K562 (cell line): ENCODE measurements at regions not wholly inside any gene's neighbourhood (a gene's known extent, or its start where the extent isn't known, plus 50 kb on each side); places are given as distances from the start of the nearest gene placed in this dataset.

ENCODE experiments used
- ATAC-seq: fragments of 200-7000 bp; cut with Tn5 transposase; 3 replicates; pipeline ENCODE4 v1.9.1; 2020; ENCODE audit warnings: moderate library complexity
- BruUV-seq: library from RNA; stranded (reverse); fragments of 400-500 nt; replicated peaks from 2 replicates; lab custom pipeline; 2021; lab: Mats Ljungman, UMichigan
- CTCF ChIA-PET: fragments of 300-600 bp; formaldehyde crosslinking; extraction: SDS; loops from one replicate; lab custom pipeline; 2021; ENCODE audit warnings: low intra/inter-chr PET ratio; lab: Yijun Ruan, JAX
- POLR2A ChIA-PET: fragments of 300-600, 350-650 bp; sonication (Branson Sonifier 250); formaldehyde crosslinking; extraction: SDS; loops from one replicate; lab custom pipeline; 2021; ENCODE audit warnings: antibody characterized with exemption, inconsistent platforms; lab: Yijun Ruan, JAX
- DNase-seq, 4 experiments: peaks; one replicate each; pipeline versions ENCODE4 v3.0.0 to v3.0.0-alpha.2; 2011 to 2018; ENCODE audit warnings: low spot score in 3 of 4, mixed read lengths in 3 of 4; ENCODE audit errors: extremely low read depth in 1 of 4
- FAIRE-seq: peaks from 2 replicates; lab custom pipeline; 2011; peaks lifted over from hg19 to GRCh38; lab: Jason Lieb, UNC
- H2AFZ ChIP-seq: 2 replicates; pipeline ENCODE4 v1.6.0; 2011; ENCODE audit warnings: low read depth, low read length, control low read depth, inconsistent platforms
- H3K27ac ChIP-seq: fragments of 200-600 bp; 3 replicates; pipeline ENCODE4 v1.8.0; 2011; ENCODE audit warnings: low read depth, mild to moderate bottlenecking, control low read depth, inconsistent platforms, low read length, moderate library complexity, mixed read lengths; ENCODE audit errors: extremely low read depth
- H3K27me3 ChIP-seq, 2 experiments: fragments of 300-600 bp in 1 of 2; 2 replicates in 1 of 2; 3 replicates in 1 of 2; pipeline versions ENCODE4 v1.6.0 to v1.8.0; 2011; ENCODE audit warnings: inconsistent platforms in 2 of 2, low read length in 2 of 2, mild to moderate bottlenecking in 1 of 2, mixed read lengths in 1 of 2, moderate library complexity in 1 of 2; ENCODE audit not compliant: control insufficient read depth in 2 of 2, insufficient read depth in 2 of 2
- H3K36me3 ChIP-seq: fragments of 300-600 bp; 3 replicates; pipeline ENCODE4 v1.8.0; 2011; ENCODE audit warnings: mild to moderate bottlenecking, low read length, inconsistent platforms; ENCODE audit not compliant: control insufficient read depth, insufficient read depth
- H3K4me1 ChIP-seq, 2 experiments: fragments of 200-600 bp in 1 of 2; replicated peaks in 1 of 2; 2 replicates in 1 of 2; 3 replicates in 1 of 2; pipeline versions ENCODE4 v1.5.1 to v1.8.0; 2011; ENCODE audit warnings: inconsistent platforms in 2 of 2, low read length in 2 of 2, mild to moderate bottlenecking in 1 of 2, mixed read lengths in 1 of 2, moderate library complexity in 1 of 2; ENCODE audit not compliant: control insufficient read depth in 2 of 2, insufficient read depth in 2 of 2
- H3K4me2 ChIP-seq: 2 replicates; pipeline ENCODE4 v1.6.1; 2011; ENCODE audit warnings: low read length, control low read depth, inconsistent platforms, mixed read lengths; ENCODE audit not compliant: insufficient read depth
- H3K4me3 ChIP-seq: fragments of 200-600 bp; sonication (generic), shearing (Covaris generic); 2 replicates; pipeline ENCODE4 v1.5.1; 2016; ENCODE audit warnings: control low read depth, inconsistent platforms
- H3K79me2 ChIP-seq: fragments of 200-600 bp; 3 replicates; pipeline ENCODE4 v1.8.0; 2011; ENCODE audit warnings: low read length, inconsistent platforms; ENCODE audit not compliant: control insufficient read depth, insufficient read depth
- H3K9ac ChIP-seq, 2 experiments: 2 replicates each; pipeline versions ENCODE4 v1.6.0 to v1.6.1; 2011; ENCODE audit warnings: low read depth in 2 of 2, low read length in 2 of 2, control low read depth in 1 of 2, inconsistent platforms in 1 of 2, mild to moderate bottlenecking in 1 of 2, mixed read lengths in 1 of 2; ENCODE audit not compliant: insufficient read depth in 1 of 2
- H3K9me1 ChIP-seq: one replicate; pipeline ENCODE4 v1.6.0; 2011; ENCODE audit warnings: inconsistent platforms, mild to moderate bottlenecking, low read length, moderate library complexity; ENCODE audit not compliant: control insufficient read depth, insufficient read depth
- H3K9me3 ChIP-seq: replicated peaks from 2 replicates; pipeline ENCODE4 v1.5.1; 2011; ENCODE audit warnings: low read depth, low read length, inconsistent platforms; ENCODE audit not compliant: control insufficient read depth, insufficient read depth
- H4K20me1 ChIP-seq: replicated peaks from 2 replicates; pipeline ENCODE4 v1.6.1; 2011; ENCODE audit warnings: low read length, inconsistent platforms, mixed read lengths; ENCODE audit not compliant: control insufficient read depth, insufficient read depth
- CBFB ChIP-seq: sonication (generic); formaldehyde crosslinking; IDR thresholded peaks from 2 replicates; pipeline ENCODE4 v1.4.0; 2020; ENCODE audit warnings: mild to moderate bottlenecking, missing genetic modification reagents
- EZH2 ChIP-seq: IDR thresholded peaks from 2 replicates; pipeline ENCODE4 v1.6.1; 2012; ENCODE audit warnings: low read depth, mild to moderate bottlenecking, inconsistent platforms, low read length, borderline replicate concordance
- POLR2A ChIP-seq: fragments of 450-650 bp; conservative IDR thresholded peaks from 2 replicates; pipeline ENCODE4 v1.6.1; 2016
- TAF9B ChIP-seq: fragments of 450-650 bp; IDR thresholded peaks from 2 replicates; pipeline ENCODE4 v1.6.1; 2018; ENCODE audit warnings: mild to moderate bottlenecking; ENCODE audit not compliant: partially characterized antibody
- TCFL5 ChIP-seq: fragments of 250-450 bp; sonication (Bioruptor Pico); conservative IDR thresholded peaks from 2 replicates; pipeline ENCODE4 v1.6.1; 2021; ENCODE audit warnings: mild to moderate bottlenecking, moderate library complexity, matching md5 sums
- U2AF1 ChIP-seq: fragments of 200-400 bp; formaldehyde crosslinking; optimal IDR thresholded peaks from 2 replicates; pipeline ENCODE3; 2017; ENCODE audit warnings: mild to moderate bottlenecking, low read depth, low read length, moderate library complexity
- ZNF146 ChIP-seq: IDR thresholded peaks from one replicate; pipeline ENCODE4 v1.6.1; 2018; ENCODE audit warnings: missing compliant biosample characterization; ENCODE audit not compliant: unreplicated experiment
- ZNF717 ChIP-seq: fragments of 250-450 bp; sonication (Bioruptor Pico); IDR thresholded peaks from 2 replicates; pipeline ENCODE4 v1.5.0; 2021
- WGBS: fragments of 100-300 bp; shearing (Covaris generic); methylation state at CpG from one replicate; pipeline ENCODE4 v1.1.6; 2016; ENCODE audit warnings: low coverage, mixed read lengths; ENCODE audit not compliant: insufficient coverage; ENCODE audit errors: missing lambda C conversion rate; 5-methylcytosine and 5-hydroxymethylcytosine counted together
- in situ Hi-C: fragments of 300-500 bp; cut with MboI; formaldehyde crosslinking; loops from 4 replicates; pipeline ENCODE4 v1.15.0; 2018; ENCODE audit warnings: inconsistent platforms, mixed read lengths
- intact Hi-C: fragments of 100-400 bp; cut with micrococcal nuclease; formaldehyde crosslinking; loops from 2 replicates; pipeline ENCODE4 v1.14.2; 2022
- TF ChIP-seq, protein P1 (sequence below): fragments of 250-450 bp; sonication (Bioruptor Pico); IDR thresholded peaks from 2 replicates; pipeline ENCODE4 v1.4.0; 2020; ENCODE audit warnings: mild to moderate bottlenecking, moderate library complexity
- TF ChIP-seq, protein P2 (sequence below): sonication (generic); formaldehyde crosslinking; IDR thresholded peaks from 2 replicates; pipeline ENCODE4 v1.8.1; 2023; ENCODE audit warnings: mild to moderate bottlenecking, missing genetic modification reagents
- TF ChIP-seq, protein P3 (sequence below): fragments of 450-650 bp; conservative IDR thresholded peaks from 2 replicates; pipeline ENCODE4 v1.6.1; 2016; ENCODE audit warnings: missing genetic modification characterization, low read depth, mild to moderate bottlenecking, control low read depth, missing compliant biosample characterization

DNA sequence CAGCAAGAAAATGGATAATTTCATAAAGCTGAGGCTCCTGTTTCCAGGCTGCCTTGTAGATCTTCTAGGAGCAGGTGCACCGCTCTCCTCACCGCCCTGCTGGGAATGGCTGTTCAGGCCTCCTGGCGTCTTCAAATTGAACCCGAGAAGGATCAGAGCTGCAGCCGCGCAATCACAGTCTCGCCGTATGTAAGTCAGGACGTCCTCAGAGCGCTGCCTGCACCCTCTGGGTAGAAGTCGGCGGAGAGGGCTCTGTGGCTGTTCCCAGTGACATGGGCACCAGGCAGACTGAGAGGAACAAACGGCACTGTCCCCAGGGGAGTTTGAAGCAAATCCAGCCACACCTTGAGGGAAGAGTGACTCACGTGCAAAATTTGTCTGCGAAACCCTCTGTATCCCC, 476.9 kb downstream of the TCERG1L start:
- Histone ChIP-seq H2AFZ (no peak overlapping the region), H3K9me3 (no peaks in the 10 kb centered on the region), H3K27me3 (no peaks in the 10 kb centered on the region), H3K4me2 (no peak overlapping the region), H3K4me1 (no peaks in the 10 kb centered on the region), H3K79me2 (no peaks in the 10 kb centered on the region), H3K9ac (no peak overlapping the region), H4K20me1 (no peaks in the 10 kb centered on the region), H3K27ac (no peak overlapping the region), H3K9me1 (no peaks in the 10 kb centered on the region), H3K4me3 (no peak overlapping the region), H3K36me3 (no peaks in the 10 kb centered on the region)
- intact Hi-C loops (no loop called here), in situ Hi-C loops (no loop called here)
- no peak for FAIRE-seq
- ChIA-PET CTCF (no interaction called here), POLR2A (no interaction called here)
- WGBS: 29% methylated on average over 15 of the region's 15 CpGs
- BruUV-seq: no TSS peak
- no peak for DNase-seq
- TF ChIP-seq, protein P1, sequence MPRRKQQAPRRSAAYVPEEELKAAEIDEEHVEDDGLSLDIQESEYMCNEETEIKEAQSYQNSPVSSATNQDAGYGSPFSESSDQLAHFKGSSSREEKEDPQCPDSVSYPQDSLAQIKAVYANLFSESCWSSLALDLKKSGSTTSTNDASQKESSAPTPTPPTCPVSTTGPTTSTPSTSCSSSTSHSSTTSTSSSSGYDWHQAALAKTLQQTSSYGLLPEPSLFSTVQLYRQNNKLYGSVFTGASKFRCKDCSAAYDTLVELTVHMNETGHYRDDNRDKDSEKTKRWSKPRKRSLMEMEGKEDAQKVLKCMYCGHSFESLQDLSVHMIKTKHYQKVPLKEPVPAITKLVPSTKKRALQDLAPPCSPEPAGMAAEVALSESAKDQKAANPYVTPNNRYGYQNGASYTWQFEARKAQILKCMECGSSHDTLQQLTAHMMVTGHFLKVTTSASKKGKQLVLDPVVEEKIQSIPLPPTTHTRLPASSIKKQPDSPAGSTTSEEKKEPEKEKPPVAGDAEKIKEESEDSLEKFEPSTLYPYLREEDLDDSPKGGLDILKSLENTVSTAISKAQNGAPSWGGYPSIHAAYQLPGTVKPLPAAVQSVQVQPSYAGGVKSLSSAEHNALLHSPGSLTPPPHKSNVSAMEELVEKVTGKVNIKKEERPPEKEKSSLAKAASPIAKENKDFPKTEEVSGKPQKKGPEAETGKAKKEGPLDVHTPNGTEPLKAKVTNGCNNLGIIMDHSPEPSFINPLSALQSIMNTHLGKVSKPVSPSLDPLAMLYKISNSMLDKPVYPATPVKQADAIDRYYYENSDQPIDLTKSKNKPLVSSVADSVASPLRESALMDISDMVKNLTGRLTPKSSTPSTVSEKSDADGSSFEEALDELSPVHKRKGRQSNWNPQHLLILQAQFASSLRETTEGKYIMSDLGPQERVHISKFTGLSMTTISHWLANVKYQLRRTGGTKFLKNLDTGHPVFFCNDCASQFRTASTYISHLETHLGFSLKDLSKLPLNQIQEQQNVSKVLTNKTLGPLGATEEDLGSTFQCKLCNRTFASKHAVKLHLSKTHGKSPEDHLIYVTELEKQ: no peak
- TF ChIP-seq ZNF717 (no peak), TAF9B (no peak), TCFL5 (CRISPR knock-in tag) (no peak), U2AF1 (no peak), EZH2 (no peak), POLR2A (no peak), CBFB (CRISPR knock-in tag) (no peak), ZNF146 (CRISPR knock-in tag) (no peak)
- TF ChIP-seq, protein P2, sequence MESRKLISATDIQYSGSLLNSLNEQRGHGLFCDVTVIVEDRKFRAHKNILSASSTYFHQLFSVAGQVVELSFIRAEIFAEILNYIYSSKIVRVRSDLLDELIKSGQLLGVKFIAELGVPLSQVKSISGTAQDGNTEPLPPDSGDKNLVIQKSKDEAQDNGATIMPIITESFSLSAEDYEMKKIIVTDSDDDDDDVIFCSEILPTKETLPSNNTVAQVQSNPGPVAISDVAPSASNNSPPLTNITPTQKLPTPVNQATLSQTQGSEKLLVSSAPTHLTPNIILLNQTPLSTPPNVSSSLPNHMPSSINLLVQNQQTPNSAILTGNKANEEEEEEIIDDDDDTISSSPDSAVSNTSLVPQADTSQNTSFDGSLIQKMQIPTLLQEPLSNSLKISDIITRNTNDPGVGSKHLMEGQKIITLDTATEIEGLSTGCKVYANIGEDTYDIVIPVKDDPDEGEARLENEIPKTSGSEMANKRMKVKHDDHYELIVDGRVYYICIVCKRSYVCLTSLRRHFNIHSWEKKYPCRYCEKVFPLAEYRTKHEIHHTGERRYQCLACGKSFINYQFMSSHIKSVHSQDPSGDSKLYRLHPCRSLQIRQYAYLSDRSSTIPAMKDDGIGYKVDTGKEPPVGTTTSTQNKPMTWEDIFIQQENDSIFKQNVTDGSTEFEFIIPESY (CRISPR knock-in tag): no peak
- TF ChIP-seq, protein P3, sequence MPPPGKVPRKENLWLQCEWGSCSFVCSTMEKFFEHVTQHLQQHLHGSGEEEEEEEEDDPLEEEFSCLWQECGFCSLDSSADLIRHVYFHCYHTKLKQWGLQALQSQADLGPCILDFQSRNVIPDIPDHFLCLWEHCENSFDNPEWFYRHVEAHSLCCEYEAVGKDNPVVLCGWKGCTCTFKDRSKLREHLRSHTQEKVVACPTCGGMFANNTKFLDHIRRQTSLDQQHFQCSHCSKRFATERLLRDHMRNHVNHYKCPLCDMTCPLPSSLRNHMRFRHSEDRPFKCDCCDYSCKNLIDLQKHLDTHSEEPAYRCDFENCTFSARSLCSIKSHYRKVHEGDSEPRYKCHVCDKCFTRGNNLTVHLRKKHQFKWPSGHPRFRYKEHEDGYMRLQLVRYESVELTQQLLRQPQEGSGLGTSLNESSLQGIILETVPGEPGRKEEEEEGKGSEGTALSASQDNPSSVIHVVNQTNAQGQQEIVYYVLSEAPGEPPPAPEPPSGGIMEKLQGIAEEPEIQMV (tag): no peak
- ATAC-seq: no peak
